ENCODE measurements at regions not wholly inside any gene's neighbourhood (a gene's known extent, or its start where the extent isn't known, plus 50 kb on each side); places are given as distances from the start of the nearest gene placed in this dataset.

- no peak overlapping the region for H3K27ac ChIP-seq (ENCODE audit: low read depth, low read length)
- H3K36me3 ChIP-seq (ENCODE audit: control insufficient read depth in 3 of 3, insufficient read depth in 3 of 3, low read length in 3 of 3) = no peaks in the 10 kb centered on the region
- H3K9ac ChIP-seq (ENCODE audit: low read depth in 1 of 3, low read length in 3 of 3) = no peak overlapping the region
- H3K9me3 ChIP-seq (ENCODE audit: control insufficient read depth in 3 of 3, low read length in 3 of 3) = peaks cover 0 to 3% (median 0%) of the 10 kb centered on the region in 3 donors
- H3K27me3 ChIP-seq (ENCODE audit: control insufficient read depth in 3 of 3, insufficient read depth in 3 of 3, low read length in 3 of 3) = no peaks in the 10 kb centered on the region
- H3K4me3 ChIP-seq (ENCODE audit: low read length in 3 of 3) = no peak overlapping the region
- H3K4me1 ChIP-seq (ENCODE audit: control insufficient read depth in 3 of 3, insufficient read depth in 3 of 3, low read length in 3 of 3) = no peaks in the 10 kb centered on the region
These were observed 456.8 kb upstream of the CDH6 start for GRCh38 chr5:30736669-30737068.

- no peaks in the 10 kb centered on the region for H3K4me1 ChIP-seq (ENCODE audit: control insufficient read depth in 3 of 3, insufficient read depth in 3 of 3, low read length in 3 of 3)
- no peak overlapping the region for H3K4me3 ChIP-seq (ENCODE audit: low read length in 3 of 3)
- no peaks in the 10 kb centered on the region for H3K36me3 ChIP-seq (ENCODE audit: control insufficient read depth in 3 of 3, insufficient read depth in 3 of 3, low read length in 3 of 3)
- H3K27me3 ChIP-seq (ENCODE audit: control insufficient read depth in 3 of 3, insufficient read depth in 3 of 3, low read length in 3 of 3) = no peaks in the 10 kb centered on the region
- no peak overlapping the region for H3K9ac ChIP-seq (ENCODE audit: low read depth in 1 of 3, low read length in 3 of 3)
- H3K9me3 ChIP-seq (ENCODE audit: control insufficient read depth in 3 of 3, low read length in 3 of 3) = peaks cover 0 to 3% (median 0%) of the 10 kb centered on the region in 3 donors
- H3K27ac ChIP-seq (ENCODE audit: low read depth, low read length) = no peak overlapping the region
These were observed 459.4 kb upstream of the CDH6 start for GRCh38 chr5:30734118-30734517.

GRCh38 chr5:30725073-30725472, 468.4 kb upstream of the CDH6 start:
- H3K9ac ChIP-seq (ENCODE audit: low read depth in 1 of 3, low read length in 3 of 3) = no peak overlapping the region
- H3K27ac ChIP-seq (ENCODE audit: low read depth, low read length) = no peak overlapping the region
- no peaks in the 10 kb centered on the region for H3K36me3 ChIP-seq (ENCODE audit: control insufficient read depth in 3 of 3, insufficient read depth in 3 of 3, low read length in 3 of 3)
- H3K27me3 ChIP-seq (ENCODE audit: control insufficient read depth in 3 of 3, insufficient read depth in 3 of 3, low read length in 3 of 3) = no peaks in the 10 kb centered on the region
- no peaks in the 10 kb centered on the region for H3K9me3 ChIP-seq (ENCODE audit: control insufficient read depth in 3 of 3, low read length in 3 of 3)
- H3K4me1 ChIP-seq (ENCODE audit: control insufficient read depth in 3 of 3, insufficient read depth in 3 of 3, low read length in 3 of 3) = no peaks in the 10 kb centered on the region
- no peak overlapping the region for H3K4me3 ChIP-seq (ENCODE audit: low read length in 3 of 3)

- H3K4me3 ChIP-seq (ENCODE audit: low read length in 3 of 3) = no peak overlapping the region
- no peak overlapping the region for H3K9ac ChIP-seq (ENCODE audit: low read depth in 1 of 3, low read length in 3 of 3)
- H3K36me3 ChIP-seq (ENCODE audit: control insufficient read depth in 3 of 3, insufficient read depth in 3 of 3, low read length in 3 of 3) = no peaks in the 10 kb centered on the region
- H3K4me1 ChIP-seq (ENCODE audit: control insufficient read depth in 3 of 3, insufficient read depth in 3 of 3, low read length in 3 of 3) = no peaks in the 10 kb centered on the region
- H3K27ac ChIP-seq (ENCODE audit: low read depth, low read length) = no peak overlapping the region
- H3K27me3 ChIP-seq (ENCODE audit: control insufficient read depth in 3 of 3, insufficient read depth in 3 of 3, low read length in 3 of 3) = no peaks in the 10 kb centered on the region
- no peaks in the 10 kb centered on the region for H3K9me3 ChIP-seq (ENCODE audit: control insufficient read depth in 3 of 3, low read length in 3 of 3)
These were observed 495.3 kb upstream of the CDH6 start for GRCh38 chr5:30698217-30698616.

- Histone ChIP-seq H3K9ac (ENCODE audit: low read depth in 1 of 3, low read length in 3 of 3) (no peak overlapping the region), H3K4me3 (ENCODE audit: low read length in 3 of 3) (no peak overlapping the region), H3K9me3 (ENCODE audit: control insufficient read depth in 3 of 3, low read length in 3 of 3) (no peaks in the 10 kb centered on the region), H3K4me1 (ENCODE audit: control insufficient read depth in 3 of 3, insufficient read depth in 3 of 3, low read length in 3 of 3) (no peaks in the 10 kb centered on the region), H3K27me3 (ENCODE audit: control insufficient read depth in 3 of 3, insufficient read depth in 3 of 3, low read length in 3 of 3) (no peaks in the 10 kb centered on the region), H3K27ac (ENCODE audit: low read depth, low read length) (no peak overlapping the region), H3K36me3 (ENCODE audit: control insufficient read depth in 3 of 3, insufficient read depth in 3 of 3, low read length in 3 of 3) (no peaks in the 10 kb centered on the region)
These were observed 500.2 kb upstream of the CDH6 start for GRCh38 chr5:30693326-30693725.

- Histone ChIP-seq H3K4me1 (ENCODE audit: control insufficient read depth in 3 of 3, insufficient read depth in 3 of 3, low read length in 3 of 3) (no peaks in the 10 kb centered on the region), H3K4me3 (ENCODE audit: low read length in 3 of 3) (no peak overlapping the region), H3K36me3 (ENCODE audit: control insufficient read depth in 3 of 3, insufficient read depth in 3 of 3, low read length in 3 of 3) (no peaks in the 10 kb centered on the region), H3K9me3 (ENCODE audit: control insufficient read depth in 3 of 3, low read length in 3 of 3) (no peaks in the 10 kb centered on the region), H3K9ac (ENCODE audit: low read depth in 1 of 3, low read length in 3 of 3) (no peak overlapping the region), H3K27me3 (ENCODE audit: control insufficient read depth in 3 of 3, insufficient read depth in 3 of 3, low read length in 3 of 3) (no peaks in the 10 kb centered on the region), H3K27ac (ENCODE audit: low read depth, low read length) (no peak overlapping the region)
These were observed 502.6 kb upstream of the CDH6 start for GRCh38 chr5:30690931-30691330.

DNA sequence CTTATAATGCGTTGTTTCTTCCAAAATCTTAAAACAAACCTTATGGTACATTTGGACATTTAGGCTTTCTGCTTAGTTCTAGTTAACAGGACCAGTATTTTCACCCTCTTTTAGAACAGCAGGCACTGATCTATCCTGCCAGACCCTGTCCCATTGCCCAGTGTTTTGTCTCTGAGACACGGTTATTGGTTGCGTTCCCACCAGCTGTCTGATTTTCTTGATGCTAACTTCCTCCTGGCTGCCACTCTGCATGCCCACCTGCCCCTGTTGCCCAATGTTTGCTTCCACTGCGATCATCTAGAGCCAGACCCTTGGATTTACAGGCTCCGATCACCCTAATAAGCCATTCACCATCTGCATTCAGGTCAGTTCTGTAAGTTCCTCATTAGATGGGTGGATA, 506.0 kb upstream of the CDH6 start:
- no peak overlapping the region for H3K4me3 ChIP-seq (ENCODE audit: low read length in 3 of 3)
- H3K9me3 ChIP-seq (ENCODE audit: control insufficient read depth in 3 of 3, low read length in 3 of 3) = no peaks in the 10 kb centered on the region
- H3K27me3 ChIP-seq (ENCODE audit: control insufficient read depth in 3 of 3, insufficient read depth in 3 of 3, low read length in 3 of 3) = no peaks in the 10 kb centered on the region
- no peak overlapping the region for H3K9ac ChIP-seq (ENCODE audit: low read depth in 1 of 3, low read length in 3 of 3)
- no peaks in the 10 kb centered on the region for H3K36me3 ChIP-seq (ENCODE audit: control insufficient read depth in 3 of 3, insufficient read depth in 3 of 3, low read length in 3 of 3)
- H3K27ac ChIP-seq (ENCODE audit: low read depth, low read length) = no peak overlapping the region
- H3K4me1 ChIP-seq (ENCODE audit: control insufficient read depth in 3 of 3, insufficient read depth in 3 of 3, low read length in 3 of 3) = no peaks in the 10 kb centered on the region

GRCh38 chr5:30686530-30686929, 507.0 kb upstream of the CDH6 start:
- Histone ChIP-seq H3K27ac (ENCODE audit: low read depth, low read length) (no peak overlapping the region), H3K36me3 (ENCODE audit: control insufficient read depth in 3 of 3, insufficient read depth in 3 of 3, low read length in 3 of 3) (no peaks in the 10 kb centered on the region), H3K27me3 (ENCODE audit: control insufficient read depth in 3 of 3, insufficient read depth in 3 of 3, low read length in 3 of 3) (no peaks in the 10 kb centered on the region), H3K4me1 (ENCODE audit: control insufficient read depth in 3 of 3, insufficient read depth in 3 of 3, low read length in 3 of 3) (no peaks in the 10 kb centered on the region), H3K4me3 (ENCODE audit: low read length in 3 of 3) (no peak overlapping the region), H3K9me3 (ENCODE audit: control insufficient read depth in 3 of 3, low read length in 3 of 3) (no peaks in the 10 kb centered on the region), H3K9ac (ENCODE audit: low read depth in 1 of 3, low read length in 3 of 3) (no peak overlapping the region)

DNA sequence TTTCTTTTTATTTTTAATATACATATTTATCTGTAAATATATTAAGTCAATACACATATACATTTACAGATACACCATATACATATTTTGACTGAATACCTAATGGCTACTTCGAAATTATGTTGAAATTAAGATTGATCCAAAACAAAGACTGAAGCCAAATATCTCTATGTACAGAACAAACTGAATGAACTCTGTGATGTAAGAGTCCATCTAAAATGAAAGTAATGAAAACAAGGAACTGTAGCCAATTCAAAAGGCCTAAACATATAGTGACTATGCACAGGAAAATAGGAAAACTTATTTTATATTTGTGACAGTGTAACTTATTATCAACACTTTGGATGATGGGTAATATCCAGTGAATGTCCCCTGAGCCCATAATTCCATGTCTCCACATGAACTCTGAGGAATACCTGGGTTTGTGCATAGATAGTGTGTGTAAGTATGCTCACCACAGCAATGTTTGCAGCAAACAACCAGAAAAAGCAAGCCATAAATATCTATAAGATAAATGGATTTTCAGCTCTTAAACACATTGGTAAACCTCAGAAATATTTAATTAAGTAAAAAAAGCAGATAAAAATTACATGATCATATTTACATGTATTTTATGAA, 517.2 kb upstream of the CDH6 start:
- no peak overlapping the region for H3K9ac ChIP-seq (ENCODE audit: low read depth in 1 of 3, low read length in 3 of 3)
- H3K4me1 ChIP-seq (ENCODE audit: control insufficient read depth in 3 of 3, insufficient read depth in 3 of 3, low read length in 3 of 3) = no peaks in the 10 kb centered on the region
- no peaks in the 10 kb centered on the region for H3K27me3 ChIP-seq (ENCODE audit: control insufficient read depth in 3 of 3, insufficient read depth in 3 of 3, low read length in 3 of 3)
- H3K9me3 ChIP-seq (ENCODE audit: control insufficient read depth in 3 of 3, low read length in 3 of 3) = peaks cover 0 to 3% (median 0%) of the 10 kb centered on the region in 3 donors
- no peaks in the 10 kb centered on the region for H3K36me3 ChIP-seq (ENCODE audit: control insufficient read depth in 3 of 3, insufficient read depth in 3 of 3, low read length in 3 of 3)
- H3K27ac ChIP-seq (ENCODE audit: low read depth, low read length) = no peak overlapping the region
- no peak overlapping the region for H3K4me3 ChIP-seq (ENCODE audit: low read length in 3 of 3)

GRCh38 chr5:30667293-30667692, 526.2 kb upstream of the CDH6 start:
- Histone ChIP-seq H3K4me1 (ENCODE audit: control insufficient read depth in 3 of 3, insufficient read depth in 3 of 3, low read length in 3 of 3) (no peaks in the 10 kb centered on the region), H3K36me3 (ENCODE audit: control insufficient read depth in 3 of 3, insufficient read depth in 3 of 3, low read length in 3 of 3) (no peaks in the 10 kb centered on the region), H3K27me3 (ENCODE audit: control insufficient read depth in 3 of 3, insufficient read depth in 3 of 3, low read length in 3 of 3) (no peaks in the 10 kb centered on the region), H3K4me3 (ENCODE audit: low read length in 3 of 3) (no peak overlapping the region), H3K9me3 (ENCODE audit: control insufficient read depth in 3 of 3, low read length in 3 of 3) (no peaks in the 10 kb centered on the region), H3K27ac (ENCODE audit: low read depth, low read length) (no peak overlapping the region), H3K9ac (ENCODE audit: low read depth in 1 of 3, low read length in 3 of 3) (no peak overlapping the region)

DNA sequence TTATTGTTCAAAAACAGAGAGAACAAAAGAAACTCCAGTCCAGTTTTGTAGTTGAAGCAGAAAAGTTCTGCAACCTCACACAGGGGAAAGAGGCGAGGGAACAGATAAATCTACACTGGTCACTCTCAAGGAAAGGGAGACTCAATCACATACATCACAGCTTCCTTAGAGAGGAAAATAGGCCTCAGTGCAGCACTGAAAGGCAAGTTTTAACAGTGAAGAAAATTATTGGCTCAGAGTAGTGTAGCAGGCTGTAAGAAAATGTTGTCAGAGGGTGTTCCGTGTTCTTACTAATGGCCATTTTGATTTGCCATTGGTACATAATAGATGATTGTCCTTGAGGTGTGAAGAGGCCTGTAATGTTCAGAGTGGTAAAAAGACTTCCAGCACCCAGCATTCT, 530.0 kb upstream of the CDH6 start:
- Histone ChIP-seq H3K9ac (ENCODE audit: low read depth in 1 of 3, low read length in 3 of 3) (no peak overlapping the region), H3K9me3 (ENCODE audit: control insufficient read depth in 3 of 3, low read length in 3 of 3) (no peaks in the 10 kb centered on the region), H3K4me1 (ENCODE audit: control insufficient read depth in 3 of 3, insufficient read depth in 3 of 3, low read length in 3 of 3) (no peaks in the 10 kb centered on the region), H3K27me3 (ENCODE audit: control insufficient read depth in 3 of 3, insufficient read depth in 3 of 3, low read length in 3 of 3) (no peaks in the 10 kb centered on the region), H3K4me3 (ENCODE audit: low read length in 3 of 3) (no peak overlapping the region), H3K36me3 (ENCODE audit: control insufficient read depth in 3 of 3, insufficient read depth in 3 of 3, low read length in 3 of 3) (no peaks in the 10 kb centered on the region), H3K27ac (ENCODE audit: low read depth, low read length) (no peak overlapping the region)

All from skeletal muscle tissue (tissue), 3 donors.